K562 (cell line): ENCODE measurements at regions not wholly inside any gene's neighbourhood (a gene's known extent, or its start where the extent isn't known, plus 50 kb on each side); places are given as distances from the start of the nearest gene placed in this dataset.

Experiments
- GATAD2B ChIP-seq: fragments of 450-650 bp; IDR thresholded peaks from 2 replicates; pipeline ENCODE4 v1.6.1; 2017; ENCODE audit warnings: mild to moderate bottlenecking, borderline replicate concordance
- HDAC1 ChIP-seq, 2 experiments: fragments of 450-650 bp; IDR thresholded peaks; 2 replicates each; pipeline ENCODE4 v1.6.1; 2016 to 2017; ENCODE audit warnings: inconsistent platforms in 1 of 2, mild to moderate bottlenecking in 1 of 2, moderate library complexity in 1 of 2
- PCBP1 ChIP-seq: fragments of 200-400 bp; formaldehyde crosslinking; IDR thresholded peaks from 2 replicates; pipeline ENCODE4 v1.6.1; 2018; ENCODE audit warnings: mild to moderate bottlenecking, low read depth, low read length; ENCODE audit not compliant: poor library complexity, severe bottlenecking

GRCh38 chr2:5140347-5140746 lies 551.8 kb upstream of the SOX11 start:
- TF ChIP-seq HDAC1 (IDR thresholded peaks at IDR 0.05) (no peak), GATAD2B (no peak), PCBP1 (no peak)
